ENCODE measurements at regions not wholly inside any gene's neighbourhood (a gene's known extent, or its start where the extent isn't known, plus 50 kb on each side); places are given as distances from the start of the nearest gene placed in this dataset.
A peak's percentile ranks its signal among the peaks of the same experiment; 100 is the strongest.

DNA sequence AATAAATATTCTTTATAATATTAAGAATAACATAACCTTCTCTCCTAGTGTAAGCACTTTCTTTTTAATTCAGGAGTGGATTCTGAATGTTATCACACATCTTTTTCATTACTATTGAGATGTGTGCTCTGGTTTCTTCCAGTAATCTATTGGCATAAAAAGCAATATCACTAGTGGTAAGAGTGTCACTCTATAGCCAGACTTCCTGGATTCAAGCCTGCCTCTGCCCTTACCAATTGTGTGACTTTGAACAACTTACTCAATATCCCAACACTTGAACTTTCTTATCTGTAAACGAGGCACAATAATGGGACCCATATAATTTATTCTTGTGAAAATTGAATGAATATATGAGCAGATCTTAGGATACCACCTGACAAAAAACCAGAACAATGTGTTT is 71.0 kb downstream of the SEM1 start:
- DNase-seq = no peak

DNA sequence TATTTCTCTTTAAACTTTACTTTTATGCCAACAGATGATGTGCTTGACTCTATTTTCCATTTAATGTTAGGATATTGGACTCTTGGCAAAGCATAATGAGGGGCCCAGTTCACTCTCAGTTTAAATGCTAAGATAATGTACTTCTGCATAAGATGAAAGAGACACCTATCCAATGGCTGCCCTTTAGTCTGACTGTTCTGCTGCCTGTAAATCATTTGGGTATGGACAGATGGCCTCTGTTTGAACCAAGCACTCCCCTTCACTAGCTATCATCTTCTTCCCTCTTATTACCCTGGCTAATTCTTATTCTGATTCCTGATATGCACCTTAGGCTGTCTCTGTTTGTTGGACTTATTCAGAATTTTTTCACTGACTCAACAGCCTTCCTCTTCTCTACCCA is 72.1 kb downstream of the SEM1 start:
- no peak for DNase-seq

DNA sequence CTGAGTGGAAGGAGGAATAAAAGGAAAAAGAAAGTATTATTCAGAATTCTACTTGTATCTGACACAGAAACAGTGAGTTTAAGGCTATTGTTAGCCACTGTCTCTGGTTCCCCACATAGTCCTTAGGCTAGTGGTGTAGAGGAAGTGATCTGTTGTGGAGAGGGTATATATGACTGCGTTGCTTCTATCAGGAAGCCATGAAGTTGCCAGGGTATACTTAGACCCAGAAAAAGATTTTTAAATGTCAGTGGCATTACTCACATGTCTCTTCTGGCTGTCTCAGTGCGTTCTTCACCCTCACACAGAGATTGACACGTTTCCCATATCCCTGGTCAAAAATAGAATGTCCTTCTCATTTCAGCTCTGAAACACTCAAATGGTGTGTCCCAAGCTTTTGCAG is 72.7 kb downstream of the SEM1 start:
- no peak for DNase-seq

DNA sequence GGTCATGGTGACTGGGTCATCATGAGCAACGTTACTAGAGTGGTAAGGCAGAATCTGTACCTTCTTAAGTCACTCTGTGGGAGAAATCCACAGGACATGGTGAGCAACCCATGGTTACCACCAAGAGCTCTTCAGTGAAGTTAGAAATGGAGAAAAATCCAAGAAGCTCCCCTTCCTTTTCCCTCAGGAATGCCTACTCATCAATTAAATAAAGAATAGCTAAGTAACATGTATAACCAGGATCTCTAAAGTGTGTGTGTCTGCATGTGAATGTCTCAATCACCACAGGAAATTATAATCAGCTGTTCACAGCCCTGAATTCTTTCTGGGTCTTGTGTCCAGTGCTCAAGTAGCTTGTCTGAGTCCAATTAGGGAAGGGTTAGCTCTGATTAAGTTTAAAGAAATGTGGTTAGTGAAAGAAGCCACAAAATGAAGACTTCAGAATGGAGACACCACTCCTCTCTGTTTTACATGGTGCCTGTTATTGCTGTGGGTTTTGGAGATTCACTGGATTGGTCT is 73.2 kb downstream of the SEM1 start:
- DNase-seq = no peak

DNA sequence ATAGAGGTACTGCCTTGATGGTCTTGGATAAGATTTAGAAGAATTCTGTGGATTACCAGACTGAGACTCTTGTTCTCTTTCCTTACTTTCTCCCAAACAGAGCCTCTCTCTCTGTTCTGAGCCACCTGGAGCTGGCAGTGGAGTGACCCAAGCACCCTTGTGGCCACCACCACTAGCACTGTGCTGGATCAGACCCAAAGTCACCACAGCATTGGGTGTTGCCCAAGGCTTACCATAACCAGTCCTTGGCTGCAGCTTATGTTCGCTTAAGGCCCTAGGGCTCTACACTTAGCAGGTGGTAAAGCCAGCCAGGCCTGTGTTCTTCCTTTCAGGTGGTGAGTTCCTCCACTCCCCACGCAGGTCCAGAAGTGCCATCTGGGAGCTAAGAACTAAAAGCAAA is 79.8 kb downstream of the SEM1 start:
- DNase-seq = no peak

DNA sequence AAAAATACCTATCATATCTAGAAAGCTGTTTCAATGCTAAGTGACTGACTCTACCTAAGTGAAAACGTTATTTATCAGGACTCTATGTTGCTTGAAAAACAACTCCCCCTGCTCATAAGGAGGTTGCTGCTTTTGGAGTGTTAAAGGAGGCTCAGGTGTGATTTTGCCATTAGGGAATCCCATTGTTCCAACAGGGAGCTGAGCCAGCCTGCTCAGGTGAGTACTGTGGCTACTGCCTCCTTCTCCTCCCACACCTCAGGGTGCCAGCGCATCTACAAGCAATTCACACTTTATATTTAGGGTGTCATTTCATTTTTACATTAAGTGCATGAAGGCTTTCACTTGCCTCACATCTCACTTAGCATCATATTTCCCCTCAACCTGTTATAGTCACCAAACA is 84.7 kb downstream of the SEM1 start:
- DNase-seq = no peak

DNA sequence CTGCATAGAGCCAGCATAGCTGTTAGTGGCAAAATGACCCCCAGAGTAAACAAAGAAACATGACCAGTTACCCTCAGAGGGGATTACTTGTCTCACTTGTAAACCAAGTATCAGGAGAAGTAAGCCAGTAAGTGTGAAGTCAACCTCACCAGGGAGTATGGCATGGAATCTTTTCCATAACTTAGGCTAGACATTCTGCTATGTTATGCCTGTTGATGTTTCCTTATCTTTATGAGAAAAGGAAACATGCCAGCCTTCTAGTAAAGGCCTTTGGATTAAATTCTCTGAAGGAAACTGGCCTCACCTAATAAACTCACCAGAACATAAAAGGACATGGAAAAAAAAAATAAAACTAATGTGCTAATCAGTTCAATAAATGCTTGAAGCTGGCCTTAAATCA is 87.7 kb downstream of the SEM1 start:
- no peak for DNase-seq

DNA sequence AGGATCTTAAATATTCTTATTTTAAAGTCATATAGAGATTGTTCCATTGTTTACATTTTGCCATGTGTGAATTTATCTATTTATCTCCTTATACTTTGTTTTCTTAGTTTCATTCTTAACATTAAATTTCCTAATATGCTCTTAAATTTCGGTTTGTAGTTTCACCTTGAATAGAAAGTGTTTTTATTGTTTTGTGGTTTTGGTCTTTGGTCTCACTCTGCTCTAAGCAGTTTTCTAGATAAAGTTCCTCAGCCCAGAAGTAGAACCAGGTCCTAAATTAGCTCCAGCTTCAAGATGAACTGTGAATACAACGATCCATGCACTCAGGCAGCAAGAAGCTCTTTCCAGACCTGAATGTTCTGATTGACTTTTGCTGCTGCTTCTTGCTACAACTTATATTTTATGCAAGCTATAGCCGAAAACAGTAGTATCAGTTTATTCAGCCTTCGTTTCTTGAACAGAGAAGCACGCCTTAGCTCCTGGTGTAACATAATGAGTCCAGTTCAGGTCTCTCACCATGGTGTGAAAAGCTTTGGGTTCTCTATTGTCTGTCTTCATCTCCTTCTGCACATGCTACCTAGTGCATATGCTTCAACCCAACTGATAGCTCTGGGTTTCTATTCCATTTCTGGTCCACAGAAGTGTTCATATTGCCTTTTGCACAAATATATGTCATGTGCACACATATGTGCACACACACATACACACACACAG is 95.3 kb downstream of the SEM1 start:
- DNase-seq = no peak

DNA sequence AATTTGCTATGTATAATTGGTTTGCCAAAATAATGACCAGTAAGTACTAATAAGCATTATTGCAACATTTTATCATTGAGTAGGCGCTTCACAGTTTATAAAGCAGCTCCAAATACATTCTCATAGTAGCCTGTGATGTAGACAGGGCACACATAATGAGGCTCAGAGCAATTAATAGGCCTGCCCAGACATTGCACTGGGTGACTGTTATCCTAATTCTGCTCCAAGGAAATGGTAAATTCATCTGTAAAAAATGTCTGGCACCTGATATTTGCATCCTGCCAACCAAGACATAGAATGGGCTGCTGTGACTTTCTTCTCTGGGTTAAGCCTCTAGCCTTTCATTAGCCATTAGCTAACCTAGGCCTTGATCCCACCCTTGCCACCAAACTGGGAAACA is 97.6 kb downstream of the SEM1 start:
- no peak for DNase-seq

DNA sequence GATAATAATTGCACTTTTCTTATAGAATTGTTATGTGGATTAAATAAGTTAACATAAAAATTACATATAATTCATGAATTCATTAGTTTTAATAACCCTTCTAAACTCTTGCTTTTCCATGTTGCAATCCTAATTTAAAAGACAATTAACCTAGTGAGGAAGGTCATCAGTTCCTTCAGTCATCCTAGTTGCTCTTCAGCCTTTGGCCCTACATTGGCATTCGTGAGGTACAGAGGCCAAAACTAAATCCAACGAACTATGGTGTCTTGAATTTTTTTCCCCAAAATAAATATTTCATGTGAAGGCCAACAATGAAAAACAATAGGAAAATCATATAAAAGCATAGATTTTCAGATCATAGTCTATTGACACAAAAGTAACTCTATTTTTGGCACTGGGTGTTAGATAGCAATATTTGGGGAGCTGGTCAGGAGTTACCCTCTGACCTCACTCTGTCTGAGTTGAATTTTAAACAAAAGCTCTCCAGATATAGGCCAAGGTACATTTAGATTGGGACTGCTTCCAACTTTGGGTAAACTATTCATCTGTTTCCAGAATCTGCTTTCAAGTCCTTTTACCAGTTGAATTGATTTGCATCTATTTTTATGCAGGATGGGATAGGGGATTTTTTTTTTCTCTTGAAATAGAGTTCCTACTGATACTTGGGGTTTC is 104.5 kb downstream of the SEM1 start:
- DNase-seq = no peak

DNA sequence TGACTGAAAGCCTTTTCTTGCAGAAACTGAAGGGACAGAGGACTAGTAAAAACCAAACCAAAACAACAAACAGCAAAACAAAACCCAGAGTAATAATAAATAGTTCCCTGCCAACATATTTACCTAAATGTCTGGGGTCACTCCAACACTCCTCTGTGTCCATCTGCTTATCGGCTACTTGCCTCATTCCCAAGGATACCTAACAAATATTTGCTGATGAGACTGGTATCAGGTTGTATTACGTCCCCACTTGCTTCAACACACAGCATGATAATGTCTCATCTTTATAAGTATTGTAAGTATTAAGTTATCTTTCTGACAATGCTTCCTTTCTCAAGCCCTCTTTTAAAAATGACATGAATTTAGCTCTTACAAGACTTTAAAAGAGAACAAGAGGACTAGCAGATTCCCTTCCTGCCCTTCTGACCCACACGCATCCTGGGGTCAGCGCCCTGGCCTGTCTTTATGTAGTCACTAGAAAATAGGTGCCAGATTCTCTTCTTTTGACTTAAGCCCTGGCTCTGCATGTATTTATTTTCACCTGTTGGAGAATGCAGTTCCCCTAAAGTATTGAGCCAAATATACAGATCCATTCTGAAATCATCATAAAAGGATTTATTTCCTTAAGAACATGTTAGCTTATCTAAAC is 110.2 kb downstream of the SEM1 start:
- no peak for DNase-seq

DNA sequence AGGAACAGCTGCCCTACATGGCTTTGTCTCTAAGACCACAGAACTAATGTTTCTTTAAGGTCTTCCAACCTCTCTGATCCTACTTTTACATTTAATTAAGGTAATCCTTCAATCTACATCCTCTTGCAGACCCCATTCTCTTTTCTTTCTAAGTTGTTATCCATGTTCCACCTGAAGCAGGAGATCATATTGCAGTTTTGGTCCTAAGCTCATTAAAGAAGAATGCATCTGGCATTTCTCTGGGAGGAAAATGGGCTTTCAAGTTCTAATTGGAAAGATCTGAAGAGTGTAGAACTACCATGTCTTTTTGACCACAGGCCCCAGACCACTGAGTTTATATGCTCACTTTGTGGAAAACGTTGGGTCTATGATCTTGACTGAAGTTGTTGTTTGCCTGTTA is 111.2 kb downstream of the SEM1 start:
- no peak for DNase-seq

DNA sequence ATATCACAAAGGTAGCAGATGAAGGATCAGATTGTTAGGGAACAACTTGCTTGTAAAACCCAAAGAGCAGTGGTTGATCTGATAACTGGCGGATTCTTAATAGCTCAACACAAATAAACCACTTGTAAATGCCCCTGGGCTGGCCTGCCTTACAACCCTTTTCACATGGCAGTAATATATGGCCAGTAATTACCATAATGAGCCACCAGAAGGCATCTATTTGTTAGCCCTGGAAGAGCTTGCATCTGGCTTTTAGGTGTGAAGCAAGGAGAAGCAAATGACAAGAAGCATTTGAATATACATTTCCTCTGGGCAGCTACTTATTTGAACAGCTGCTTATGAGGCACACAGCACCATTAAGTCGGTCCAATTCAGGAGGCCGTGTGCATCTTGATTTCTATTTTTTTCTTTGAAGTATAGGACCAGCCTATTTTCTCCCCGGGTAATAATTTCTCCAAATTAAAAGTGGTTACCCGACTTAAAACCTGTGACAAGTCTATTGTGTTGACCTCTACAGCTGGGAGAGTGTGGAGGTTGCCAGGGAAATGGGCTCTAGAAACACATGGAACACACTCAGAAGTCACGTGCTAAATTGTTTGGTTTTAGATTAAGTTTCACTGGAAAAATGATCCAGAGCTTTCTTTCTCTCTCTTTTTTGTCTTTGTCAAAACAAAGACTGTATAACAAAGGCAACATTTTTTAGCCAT is 113.4 kb downstream of the SEM1 start:
- DNase-seq = peak; percentile 27

DNA sequence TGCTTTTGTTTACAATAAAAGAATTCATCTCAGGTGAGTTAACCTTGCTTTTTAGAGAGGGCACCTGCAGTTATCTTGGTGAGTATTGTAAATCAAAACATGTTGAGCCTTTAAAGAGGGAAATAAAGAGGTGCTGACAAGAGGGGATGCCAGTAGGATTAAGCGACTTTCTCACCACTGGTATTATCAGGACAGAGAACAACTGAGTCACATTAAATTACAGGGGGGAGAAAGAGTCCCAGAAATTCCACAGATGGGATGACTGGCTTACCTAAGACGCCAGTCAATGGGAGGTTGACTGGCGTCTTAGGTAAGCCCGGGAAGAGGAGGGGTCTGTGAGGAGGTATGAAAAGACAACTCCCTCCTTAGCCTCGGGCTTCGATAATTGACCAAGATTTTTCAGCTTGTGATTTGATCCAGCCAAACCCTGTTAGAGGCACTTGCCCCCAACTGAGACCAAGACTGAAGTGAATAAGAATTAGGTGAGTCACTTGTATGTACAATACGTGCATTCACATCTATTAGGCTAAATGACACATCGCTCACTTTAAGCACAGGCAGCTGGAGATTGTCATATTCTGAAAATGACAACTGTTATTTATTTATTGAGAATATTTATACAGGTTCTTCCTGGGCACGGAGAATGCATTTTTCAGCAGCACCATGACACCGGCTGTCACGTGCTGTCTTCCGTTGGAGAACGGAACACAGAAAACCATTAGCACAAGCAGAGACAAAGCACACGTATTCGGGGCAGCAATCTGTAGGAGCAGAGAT is 117.6 kb downstream of the SEM1 start:
- no peak for DNase-seq

DNA sequence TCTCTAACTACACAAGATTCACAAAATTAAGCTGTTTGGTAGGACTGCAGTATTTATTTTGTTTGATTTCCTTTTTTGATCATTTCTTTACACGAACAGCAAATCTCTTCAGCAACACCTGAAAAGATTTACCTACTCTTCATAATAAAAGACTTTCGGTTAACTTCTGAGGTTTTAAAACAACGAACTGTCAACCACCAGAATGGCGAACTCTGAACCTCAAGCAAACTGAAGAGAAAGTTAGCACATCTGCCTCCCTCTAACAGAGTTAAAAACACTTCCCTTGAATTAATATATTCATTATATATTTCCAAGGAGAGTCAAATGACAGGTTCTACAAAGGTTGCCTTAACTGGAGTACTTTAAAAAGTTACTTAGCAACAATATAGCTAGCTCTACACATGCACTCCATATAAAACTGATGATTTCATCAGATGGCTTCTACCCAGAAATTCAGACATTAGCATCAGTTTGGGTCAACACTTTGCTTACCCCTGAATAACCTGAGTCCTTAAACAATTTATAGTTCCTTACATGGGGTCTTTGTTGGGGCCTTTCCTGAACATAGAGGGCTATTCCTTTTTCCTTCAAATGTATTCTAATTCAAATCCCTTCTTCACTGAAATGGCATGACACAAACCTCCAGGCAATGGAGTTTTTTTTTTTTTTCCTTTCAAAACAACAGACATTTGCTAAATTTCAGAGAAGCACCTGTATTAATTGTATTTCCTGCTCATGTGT is 118.3 kb downstream of the SEM1 start:
- no peak for DNase-seq

DNA sequence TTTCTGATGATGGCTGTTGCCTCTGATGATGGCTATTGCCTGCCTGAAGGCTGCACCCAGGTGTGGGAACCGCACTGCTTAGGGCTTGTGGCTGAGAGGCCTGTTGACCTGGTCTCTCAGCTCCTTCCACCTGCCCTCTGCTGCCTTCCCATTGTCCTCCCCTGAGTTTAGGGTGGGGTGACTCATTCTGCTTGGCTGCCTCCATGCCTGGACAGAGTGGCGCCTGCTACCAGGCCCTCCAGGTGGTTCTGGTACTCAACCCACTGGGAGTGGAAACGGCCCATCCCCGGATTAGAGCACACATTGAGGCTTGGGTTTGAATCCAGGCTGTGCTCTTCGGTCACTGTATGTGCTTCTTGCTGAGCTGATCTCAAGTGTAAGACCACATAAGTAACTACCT is 120.6 kb downstream of the SEM1 start:
- DNase-seq = no peak

DNA sequence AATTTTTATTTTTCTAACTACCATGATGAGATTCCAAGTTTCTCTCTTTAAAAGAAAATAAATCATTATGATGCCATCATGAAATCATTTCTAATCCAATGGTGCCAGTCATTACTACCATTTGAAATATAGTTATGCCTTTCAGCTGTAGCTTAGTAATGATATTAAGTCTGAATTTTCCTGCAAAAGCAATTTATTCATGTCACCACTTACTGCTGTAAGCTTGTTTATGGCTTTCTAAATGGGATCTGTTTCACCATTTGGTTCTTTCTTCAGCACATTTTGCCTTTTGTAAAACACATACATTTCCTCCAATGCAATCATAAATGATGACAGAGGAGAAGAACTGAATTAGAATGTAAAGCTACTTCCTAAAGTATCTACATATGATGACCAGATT is 130.5 kb downstream of the SEM1 start:
- DNase-seq = no peak

DNA sequence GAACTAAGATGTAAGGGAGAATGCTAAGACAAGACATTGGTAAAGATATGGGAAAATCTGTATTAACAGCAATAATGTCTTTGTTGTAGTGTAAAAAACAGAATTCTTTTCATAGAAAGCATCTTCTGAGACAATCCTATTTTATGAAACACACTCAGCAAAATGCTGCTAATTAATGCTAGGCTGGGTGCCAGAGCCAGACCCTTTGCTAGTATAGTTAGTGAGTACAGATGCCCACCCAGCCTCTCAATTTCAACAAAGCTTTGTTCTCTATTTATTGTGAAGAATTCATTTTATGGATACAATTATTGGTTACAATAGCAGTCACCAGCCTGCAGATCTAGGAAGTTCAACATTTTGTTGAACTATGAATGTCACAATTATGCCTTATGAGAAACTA is 131.0 kb downstream of the SEM1 start:
- DNase-seq = no peak

DNA sequence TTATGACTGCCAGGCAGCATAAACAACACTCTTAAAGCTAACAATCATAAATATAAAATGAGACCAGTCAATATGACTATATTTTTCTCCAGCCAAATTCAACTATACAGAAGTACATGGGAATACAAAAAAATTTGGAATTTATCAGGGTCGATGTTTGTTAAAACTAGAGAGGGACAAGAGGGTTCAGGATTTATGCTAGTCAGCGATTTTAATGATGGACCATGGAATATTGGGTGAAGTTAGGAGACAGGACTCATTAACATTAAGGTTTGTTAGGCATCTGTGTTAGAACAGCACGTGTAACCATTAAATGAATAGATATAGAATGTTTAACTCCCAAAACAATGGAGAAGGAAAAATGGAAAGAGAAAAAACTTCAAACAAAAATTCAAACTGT is 146.2 kb downstream of the SEM1 start:
- DNase-seq = no peak

DNA sequence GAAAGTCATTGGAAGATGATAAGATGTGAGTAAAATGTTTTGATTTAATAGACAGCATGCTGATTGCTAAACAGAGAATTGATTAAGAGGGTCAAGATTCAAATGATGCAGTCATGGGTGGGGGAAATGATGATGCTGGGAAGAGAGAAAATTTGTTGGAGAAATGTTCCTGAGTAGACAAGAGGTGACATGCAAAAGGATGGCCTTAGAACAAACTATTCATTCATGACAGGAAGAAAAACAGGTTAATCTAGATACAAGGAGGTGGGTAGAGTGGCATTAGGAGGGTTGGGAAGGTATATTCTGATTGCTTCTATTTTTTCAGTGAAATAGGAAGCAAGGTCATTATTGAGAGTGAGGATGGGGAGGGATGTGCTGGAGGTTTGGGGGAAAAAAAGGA is 146.7 kb downstream of the SEM1 start:
- DNase-seq = no peak

DNA sequence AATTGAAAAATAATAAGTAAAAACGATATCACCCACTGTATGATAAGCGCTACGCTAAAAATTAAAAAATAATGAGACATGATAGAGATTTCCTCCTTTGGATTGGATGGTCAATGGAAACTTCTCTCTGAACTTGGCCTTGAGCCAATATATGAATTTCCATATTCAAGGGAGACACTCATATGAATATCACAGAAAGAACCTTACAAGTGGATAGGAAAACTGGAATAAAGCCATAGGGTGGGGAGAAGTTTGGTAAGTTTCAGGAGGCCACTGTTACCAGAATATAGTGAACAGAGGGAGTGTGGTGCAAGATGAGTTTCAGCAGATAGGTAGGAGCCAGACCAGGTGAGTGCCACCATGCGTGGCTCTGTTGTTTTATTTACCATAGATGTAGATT is 147.2 kb downstream of the SEM1 start:
- no peak for DNase-seq

DNA sequence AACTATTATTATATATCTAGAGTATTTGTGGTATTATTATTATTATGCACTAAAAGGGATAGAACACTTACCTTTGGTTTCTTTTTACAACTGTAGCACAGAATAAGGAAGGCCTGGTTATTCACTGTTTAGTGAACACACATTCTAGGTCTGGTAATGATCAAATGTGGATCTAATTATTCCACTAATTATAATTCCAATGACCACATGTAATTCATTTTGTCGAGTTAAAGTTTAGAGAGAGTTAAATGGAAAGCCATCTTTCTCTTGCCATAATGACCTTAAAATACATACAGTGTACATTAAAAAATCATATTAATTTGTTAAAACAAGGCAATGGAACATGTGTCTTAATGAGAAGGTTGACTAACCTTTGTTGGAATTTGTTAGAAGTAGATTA is 147.8 kb downstream of the SEM1 start:
- no peak for DNase-seq

Data from hematopoietic multipotent progenitor cell treated with erythropoietin and hydrocortisone succinate and interleukin-3 and kit ligand, for 6 days (in vitro differentiated cells).